ENCODE measurements at regions not wholly inside any gene's neighbourhood (a gene's known extent, or its start where the extent isn't known, plus 50 kb on each side); places are given as distances from the start of the nearest gene placed in this dataset.
A peak's percentile ranks its signal among the peaks of the same experiment; 100 is the strongest.
"Not testable (repeated sequence)": the region's sequence is repeated elsewhere in the genome, so short reads cannot be mapped to it uniquely, and the experiment has no call there.

DNA sequence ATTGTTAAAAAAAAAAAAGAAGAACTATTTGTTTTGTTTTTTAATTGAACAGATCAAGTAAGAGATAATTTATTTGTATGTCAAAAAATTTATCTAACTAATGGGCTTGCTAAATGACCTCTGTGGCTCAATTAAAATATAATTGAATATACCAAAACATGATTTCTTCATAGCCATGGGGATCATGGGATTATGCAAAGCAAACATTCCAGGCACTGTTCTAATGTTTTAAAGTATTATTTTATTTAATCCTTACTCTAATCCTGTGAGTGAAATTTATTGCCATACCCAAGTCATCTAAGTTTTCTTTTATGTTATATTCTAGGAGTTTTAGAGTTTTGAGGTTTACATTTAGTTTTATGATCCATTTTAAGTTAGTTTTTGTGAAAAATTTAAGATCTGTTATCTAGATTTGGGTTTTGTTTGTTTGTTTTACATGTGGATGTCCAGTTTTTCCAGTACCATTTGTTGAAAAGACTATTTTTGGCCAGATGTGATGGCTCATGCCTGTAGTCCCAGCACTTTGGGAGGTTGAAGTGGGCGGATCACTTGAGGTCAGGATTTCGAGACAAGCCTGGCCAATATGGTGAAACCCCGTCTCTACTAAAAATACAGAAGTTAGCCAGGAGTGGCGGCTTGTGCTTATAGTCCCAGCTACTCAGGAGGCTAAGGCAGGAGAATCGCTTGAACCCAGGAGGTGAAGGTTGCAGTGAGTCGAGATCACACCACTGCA lies 52.3 kb upstream of the CNOT10 start:
- no peak for DNase-seq

DNA sequence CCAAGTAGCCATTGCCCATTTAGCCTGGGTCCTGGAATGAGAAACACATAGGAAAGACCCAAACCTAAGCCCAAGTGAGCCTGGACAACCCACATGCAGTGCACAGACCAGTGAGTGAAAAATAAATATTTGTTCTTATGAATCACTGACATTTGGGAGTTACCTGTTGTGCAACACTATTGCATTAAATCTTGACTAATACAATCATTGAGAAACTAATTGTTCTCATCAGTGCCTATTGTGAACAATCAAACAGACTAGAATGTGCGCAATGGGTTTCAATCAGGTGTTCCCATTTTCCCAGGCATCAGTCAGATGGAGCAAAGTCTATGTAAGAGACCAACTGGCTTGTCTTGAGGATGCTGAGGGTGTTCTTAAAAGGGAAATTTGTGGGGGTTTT lies 54.7 kb upstream of the CNOT10 start:
- no peak for DNase-seq

DNA sequence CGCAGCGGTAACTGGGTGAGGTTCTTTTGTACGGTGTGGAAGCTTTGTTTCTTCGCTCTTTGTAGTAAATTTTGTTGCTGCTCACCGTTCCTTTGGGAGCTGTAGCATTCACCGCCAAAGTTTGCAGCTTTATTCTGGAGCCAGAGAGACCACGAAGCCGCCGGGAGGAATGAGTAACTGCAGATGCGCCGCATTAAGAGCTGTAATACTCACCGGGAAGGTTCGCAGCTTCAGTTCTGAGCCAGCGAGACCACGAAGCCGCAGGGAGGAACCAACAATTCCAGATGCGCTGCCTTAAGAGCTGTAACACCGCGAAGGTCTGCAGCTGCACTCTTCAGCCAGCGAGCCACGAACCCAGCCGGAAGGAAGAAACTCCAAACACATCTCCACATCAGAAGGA lies 56.0 kb upstream of the DYNC1LI1 start:
- DNase-seq: peak; percentile 25 to 82 (median 73)

DNA sequence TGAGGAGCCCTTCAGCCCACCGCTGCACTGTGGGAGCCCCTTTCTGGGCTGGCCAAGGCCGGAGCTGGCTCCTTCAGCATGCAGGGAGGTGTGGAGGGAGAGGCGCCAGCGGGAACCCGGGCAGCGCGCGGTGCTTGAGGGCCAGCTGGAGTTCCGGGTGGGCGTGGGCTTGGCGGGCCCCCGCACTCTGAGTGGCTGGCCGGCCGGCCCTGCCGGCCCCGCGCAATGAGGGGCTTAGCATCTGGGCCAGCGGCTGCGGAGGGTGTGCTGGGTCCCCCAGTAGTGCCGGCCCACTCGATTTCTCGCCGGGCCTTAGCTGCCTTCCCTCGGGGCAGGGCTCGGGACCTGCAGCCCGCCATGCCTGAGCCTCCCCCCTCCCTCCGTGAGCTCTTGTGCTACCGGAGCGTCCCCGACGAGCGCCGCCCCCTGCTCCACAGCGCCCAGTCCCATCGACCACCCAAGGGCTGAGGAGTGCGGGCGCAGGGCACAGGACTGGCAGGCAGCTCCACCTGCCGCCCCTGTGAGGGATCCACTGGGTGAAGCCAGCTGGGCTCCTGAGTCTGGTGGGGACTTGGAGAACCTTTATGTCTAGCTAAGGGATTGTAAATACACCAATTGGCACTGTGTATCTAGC lies 55.0 kb upstream of the DYNC1LI1 start:
- DNase-seq: not testable (repeated sequence)

- DNase-seq: no peak
Measured at GRCh38 chr3:32623532-32623931, 52.9 kb upstream of the DYNC1LI1 start.

DNA sequence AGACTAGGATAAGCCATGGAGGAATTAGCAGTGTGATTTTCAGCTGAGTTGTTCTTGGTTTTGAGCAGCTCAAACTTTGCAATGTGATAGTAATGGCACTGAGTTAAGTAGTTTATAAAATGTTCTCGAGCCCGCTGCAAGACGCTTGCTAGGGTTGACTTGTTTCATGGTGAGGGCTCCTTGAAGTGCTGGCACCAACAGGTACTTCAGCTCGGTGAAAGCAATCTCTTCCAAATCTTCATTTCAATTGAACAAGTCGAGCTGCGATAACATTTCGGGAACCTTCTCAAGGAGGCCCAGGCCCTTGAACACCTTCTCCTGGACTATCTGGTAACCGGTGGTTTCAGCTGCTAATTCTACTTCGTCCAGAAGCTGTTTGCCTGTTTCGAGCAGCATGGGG lies 50.8 kb upstream of the DYNC1LI1 start:
- DNase-seq: no peak

GRCh38 chr3:32620611-32621310 lies 50.1 kb upstream of the DYNC1LI1 start:
- no peak for DNase-seq
